ENCODE measurements at regions not wholly inside any gene's neighbourhood (a gene's known extent, or its start where the extent isn't known, plus 50 kb on each side); places are given as distances from the start of the nearest gene placed in this dataset.

- no peak for DNase-seq
These were observed 59.4 kb upstream of the ASIC2 start for GRCh38 chr17:33352526-33352925.

DNA sequence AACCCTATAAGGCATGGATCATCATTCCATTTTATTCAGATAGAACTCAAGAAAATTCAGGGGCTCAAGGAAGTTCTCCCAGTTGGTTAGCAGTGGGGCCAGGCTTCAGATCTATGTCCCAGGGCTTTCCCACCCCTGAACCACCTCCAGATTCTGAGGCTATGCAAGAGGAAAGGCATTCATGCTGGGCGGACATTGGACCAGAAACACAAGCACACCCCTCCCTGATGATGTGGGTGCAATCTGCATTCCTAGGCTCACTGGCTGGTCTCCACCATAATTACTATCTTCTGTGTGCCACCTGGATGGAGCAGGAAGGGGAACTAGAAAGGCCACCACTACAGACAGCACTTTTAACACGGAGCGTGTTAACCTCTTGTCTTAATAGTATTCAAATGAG is 63.2 kb upstream of the ASIC2 start:
- DNase-seq, result no peak

DNA sequence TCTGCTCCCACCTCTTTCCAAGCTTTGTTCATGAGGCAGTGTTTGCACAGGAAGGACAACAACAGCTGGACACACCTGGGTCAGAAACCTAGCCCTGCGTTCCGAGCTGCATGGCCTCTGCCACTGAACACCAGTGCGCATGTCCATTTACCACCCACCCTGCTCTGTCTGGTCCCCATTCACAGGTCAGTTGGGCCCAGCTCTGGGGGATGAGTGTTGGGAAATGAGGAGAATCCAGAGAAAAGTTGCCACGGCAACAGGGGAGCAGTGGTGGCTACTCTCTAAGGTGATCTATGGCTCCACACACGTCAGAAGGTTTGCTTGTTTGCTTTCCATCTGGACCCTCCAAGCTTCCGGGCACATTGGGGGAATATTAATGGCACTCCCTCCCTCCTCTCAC is 70.4 kb upstream of the ASIC2 start:
- DNase-seq, result no peak

GRCh38 chr17:33366960-33367359 is 73.9 kb upstream of the ASIC2 start:
- DNase-seq, result no peak

DNA sequence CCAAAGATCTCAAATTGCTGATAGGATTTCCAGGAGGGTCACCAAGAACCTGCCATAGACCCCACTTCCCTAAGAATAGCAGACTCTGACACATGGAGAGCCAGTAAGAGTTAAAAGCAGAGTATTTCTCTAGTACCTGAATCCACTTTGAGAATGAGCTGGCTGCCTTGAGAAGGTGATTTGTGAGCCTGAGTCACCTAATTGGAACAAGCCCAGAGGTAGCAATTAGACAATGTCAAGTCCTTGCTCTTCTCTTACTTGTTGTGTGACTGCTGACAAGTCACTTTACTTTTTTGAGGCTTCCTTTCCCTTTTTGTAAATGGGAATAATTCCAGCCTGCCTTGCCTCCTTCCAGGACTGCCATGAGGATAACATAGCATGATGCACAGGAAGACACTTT is 76.1 kb upstream of the ASIC2 start:
- DNase-seq, result no peak

DNA sequence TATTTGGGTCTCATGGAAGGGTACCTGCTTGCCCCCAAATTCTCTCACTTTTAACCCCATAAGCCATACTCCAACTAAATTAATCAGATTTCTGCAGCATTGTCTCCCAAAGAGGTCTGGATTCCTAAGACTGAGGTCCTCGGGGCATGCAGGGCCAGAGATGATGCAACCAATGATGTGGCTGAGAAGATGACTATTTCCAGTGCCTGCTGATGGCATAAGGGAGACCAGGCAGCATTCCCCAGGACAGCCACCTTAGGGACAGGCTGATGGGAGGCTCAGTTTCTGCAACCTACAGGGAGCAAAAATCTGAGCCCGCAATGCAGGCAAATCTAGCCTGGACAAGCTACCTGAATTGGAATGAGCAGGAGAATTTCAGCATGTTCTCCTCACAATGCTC is 76.8 kb upstream of the ASIC2 start:
- DNase-seq, result no peak

DNA sequence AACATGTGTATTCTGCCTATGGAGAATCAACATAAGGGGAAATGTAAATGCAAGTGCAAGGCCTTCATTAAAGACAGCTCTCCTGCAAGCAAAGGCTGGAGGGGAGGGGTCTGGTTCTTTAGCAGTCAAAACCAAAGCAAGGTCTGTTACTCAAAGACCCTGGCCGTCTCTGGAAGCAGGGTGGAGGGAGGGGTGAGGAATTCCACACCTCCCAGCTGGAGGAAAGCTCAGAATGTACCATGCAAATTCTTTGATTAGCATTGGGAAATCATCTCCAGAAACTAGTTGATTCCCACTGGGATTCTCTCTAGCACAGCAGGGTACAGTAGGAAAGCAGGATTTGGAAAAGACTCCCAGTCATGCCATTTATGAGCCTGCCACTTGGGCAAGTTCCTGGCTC is 77.3 kb upstream of the ASIC2 start:
- DNase-seq, result no peak

- DNase-seq, result no peak
These were observed 78.3 kb upstream of the ASIC2 start for GRCh38 chr17:33371377-33371776.

- DNase-seq, result no peak
These were observed 80.2 kb upstream of the ASIC2 start for GRCh38 chr17:33373273-33373672.

DNA sequence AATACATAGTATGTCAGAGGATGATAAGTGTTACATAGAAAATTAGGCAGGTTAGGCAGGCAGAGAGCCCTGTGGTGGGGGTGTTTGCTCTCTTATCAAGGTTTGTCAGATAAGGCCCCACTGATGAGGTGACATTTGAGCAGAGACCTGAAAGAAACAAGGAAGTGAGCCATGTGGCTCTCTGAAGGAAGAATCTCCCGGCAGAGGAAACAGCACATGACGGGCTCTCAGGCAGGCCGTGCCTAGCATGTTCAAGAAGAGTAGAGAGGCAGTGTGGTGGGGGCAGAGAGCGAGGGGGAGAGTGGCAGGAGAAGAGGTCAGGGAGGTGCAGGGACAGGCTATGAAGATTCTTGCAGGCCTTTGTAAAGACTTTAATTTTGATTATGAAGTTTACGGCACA is 82.0 kb upstream of the ASIC2 start:
- no peak for DNase-seq

DNA sequence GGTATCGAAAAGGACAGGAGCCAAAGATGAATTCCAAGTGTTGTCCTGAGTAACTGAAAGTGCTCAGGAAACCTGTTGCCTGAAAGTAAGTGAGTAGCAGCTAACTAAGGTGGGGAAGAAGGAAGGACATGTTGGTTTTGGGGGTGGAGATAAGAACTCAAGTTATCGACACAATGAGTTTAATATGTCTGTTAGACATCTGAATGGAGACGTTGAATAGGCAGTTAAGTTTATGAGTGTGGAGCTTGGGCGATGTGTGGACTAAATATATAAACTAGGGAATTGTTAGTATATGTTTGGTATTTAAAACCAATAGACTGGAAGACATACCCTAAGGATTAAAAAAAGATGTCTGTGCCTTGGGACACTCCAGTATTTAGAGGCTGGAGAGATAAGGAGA is 82.7 kb upstream of the ASIC2 start:
- DNase-seq, result no peak

GRCh38 chr17:33377837-33378595 is 84.9 kb upstream of the ASIC2 start:
- DNase-seq, result no peak

- DNase-seq, result no peak
These were observed 88.1 kb upstream of the ASIC2 start for GRCh38 chr17:33381201-33381600.

GRCh38 chr17:33383488-33384023 is 90.5 kb upstream of the ASIC2 start:
- DNase-seq, result no peak

- DNase-seq, result no peak
These were observed 92.0 kb upstream of the ASIC2 start for GRCh38 chr17:33385133-33385532.

GRCh38 chr17:33385713-33386112 is 92.6 kb upstream of the ASIC2 start:
- no peak for DNase-seq

GRCh38 chr17:33387406-33387805 is 94.3 kb upstream of the ASIC2 start:
- DNase-seq, result no peak

- no peak for DNase-seq
These were observed 96.5 kb upstream of the ASIC2 start for GRCh38 chr17:33389504-33390135.

DNA sequence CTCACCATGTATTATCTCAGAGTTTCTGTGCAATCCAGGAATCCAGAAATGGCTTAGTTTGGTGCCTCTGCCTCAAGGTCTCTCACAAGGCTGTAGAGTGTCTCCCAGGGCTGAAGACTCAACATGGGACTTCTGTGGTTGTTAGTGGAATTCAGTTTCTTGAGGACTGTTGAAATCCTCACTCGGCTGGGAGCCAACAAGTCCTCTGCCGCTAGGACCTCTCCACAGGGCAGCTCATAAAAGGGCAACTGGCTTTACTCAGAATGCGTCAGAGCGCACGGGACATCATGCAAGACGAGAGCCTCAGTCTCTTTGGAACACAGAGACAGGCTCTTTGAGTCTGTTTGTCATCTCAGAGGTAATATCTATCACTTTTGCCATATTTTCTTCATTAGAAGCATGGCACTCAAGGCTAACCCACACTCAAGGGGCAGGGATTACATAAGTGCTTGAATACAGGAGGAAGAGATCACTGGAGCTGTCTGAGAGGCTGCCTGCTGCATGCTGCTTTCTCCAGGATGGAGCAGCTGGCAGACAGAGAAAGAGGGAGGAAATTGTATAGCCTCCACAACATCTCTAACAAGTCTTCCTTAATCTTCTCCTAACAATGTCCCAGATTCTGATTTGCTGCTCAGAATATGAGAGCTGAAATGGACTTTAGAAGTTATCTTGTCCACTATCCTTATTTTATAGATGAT is 97.5 kb upstream of the ASIC2 start:
- DNase-seq, result no peak

DNA sequence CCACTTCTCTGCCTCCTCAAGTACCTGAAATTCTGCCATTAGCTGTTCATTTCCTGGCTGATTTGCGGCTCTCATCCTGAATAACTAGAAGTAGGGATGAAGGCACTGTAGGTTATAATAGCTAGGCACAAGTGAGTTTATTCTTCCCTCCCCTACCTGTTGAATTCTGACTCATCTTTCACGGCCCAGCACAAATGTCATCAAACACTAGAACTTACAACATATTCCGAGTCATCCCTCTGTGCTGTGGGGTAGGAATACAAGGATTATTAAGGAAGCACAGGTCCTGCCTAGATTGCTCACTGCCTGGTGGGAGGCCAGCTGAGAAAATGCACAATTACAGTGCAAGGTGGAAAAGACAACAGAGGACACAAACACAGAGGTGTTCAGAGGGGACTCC is 103.7 kb upstream of the ASIC2 start:
- no peak for DNase-seq

- no peak for DNase-seq
These were observed 105.3 kb upstream of the ASIC2 start for GRCh38 chr17:33398386-33398785.

- DNase-seq, result no peak
These were observed 108.2 kb upstream of the ASIC2 start for GRCh38 chr17:33401249-33401648.

GRCh38 chr17:33403194-33403593 is 110.1 kb upstream of the ASIC2 start:
- no peak for DNase-seq
